Vagina (tissue), 2 donors: ENCODE measurements at regions not wholly inside any gene's neighbourhood (a gene's known extent, or its start where the extent isn't known, plus 50 kb on each side); places are given as distances from the start of the nearest gene placed in this dataset.

Experiments used
- CTCF ChIP-seq, 3 experiments: fragments of 450-650 bp in 2 of 3; fragments of 200-600 bp in 1 of 3; sonication (generic) in 1 of 3; IDR thresholded peaks; one replicate each; pipeline ENCODE4 v1.5.1; 2017 to 2019; ENCODE audit warnings: antibody characterized with exemption in 3 of 3, mild to moderate bottlenecking in 2 of 3, moderate library complexity in 2 of 3
- POLR2A ChIP-seq, 2 donors: fragments of 450-650 bp; IDR thresholded peaks; one replicate each; pipeline ENCODE4 v1.6.1; 2017; ENCODE audit warnings: antibody characterized with exemption in 2 of 2, mild to moderate bottlenecking in 2 of 2, moderate library complexity in 2 of 2

DNA sequence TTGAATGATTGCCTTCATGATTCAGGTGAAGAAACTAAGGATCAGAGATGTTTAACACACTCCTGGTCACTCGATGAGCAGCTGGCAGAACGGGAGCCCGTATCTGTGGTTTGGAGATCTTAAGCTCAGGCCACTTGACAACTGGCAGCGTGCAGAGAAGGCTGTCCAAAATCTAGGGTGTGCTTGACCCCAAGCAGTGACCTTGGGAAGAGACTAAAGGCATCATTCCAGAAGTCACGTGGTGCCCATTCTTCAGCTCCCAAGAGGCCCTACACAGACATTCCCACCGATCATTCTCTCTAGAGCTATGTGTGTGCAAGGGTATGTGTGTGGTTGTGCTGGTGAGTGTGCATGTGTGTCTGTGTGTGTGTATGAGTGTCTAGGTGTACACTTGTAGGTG, 493.8 kb downstream of the TCERG1L start:
- no peak for TF ChIP-seq CTCF (IDR thresholded peaks at IDR 0.05)
- TF ChIP-seq POLR2A (IDR thresholded peaks at IDR 0.05), result no peak
